Gastrocnemius medialis (tissue), 4 donors: ENCODE measurements at regions not wholly inside any gene's neighbourhood (a gene's known extent, or its start where the extent isn't known, plus 50 kb on each side); places are given as distances from the start of the nearest gene placed in this dataset.
"Not testable (repeated sequence)": the region's sequence is repeated elsewhere in the genome, so short reads cannot be mapped to it uniquely, and the experiment has no call there.

Source experiments
- ATAC-seq, 2 donors: fragments of 150-250 bp; one replicate each; pipeline ENCODE4 v1.9.1; 2016
- DNase-seq, 2 donors: peaks; one replicate each; pipeline ENCODE4 v3.0.0-alpha.2; 2019
- H3K27ac ChIP-seq, 4 donors: fragments of 200-600 bp; sonication (generic); 1 replicate in 1 of 4; 2 replicates in 3 of 4; pipeline ENCODE4 v1.5.1; 2016 to 2018; ENCODE audit warnings: mild to moderate bottlenecking in 2 of 4, moderate library complexity in 1 of 4
- H3K27me3 ChIP-seq, 3 donors: fragments of 200-600 bp; sonication (generic) in 2 of 3; 1 replicate in 1 of 3; 2 replicates in 2 of 3; pipeline versions ENCODE4 v1.5.1 to v1.6.0; 2016 to 2019; ENCODE audit warnings: mild to moderate bottlenecking in 1 of 3, moderate library complexity in 1 of 3
- H3K36me3 ChIP-seq, 2 donors: fragments of 200-600 bp; sonication (generic) in 1 of 2; one replicate each; pipeline ENCODE4 v1.5.1; 2017 to 2018
- H3K4me1 ChIP-seq, 2 donors: fragments of 200-600 bp; sonication (generic) in 1 of 2; one replicate each; pipeline ENCODE4 v1.5.1; 2016 to 2017; ENCODE audit warnings: mild to moderate bottlenecking in 2 of 2
- H3K4me3 ChIP-seq, 4 donors: fragments of 200-600 bp; sonication (generic) in 3 of 4; 1 replicate in 1 of 4; 2 replicates in 3 of 4; pipeline ENCODE4 v1.5.1; 2016 to 2019; ENCODE audit warnings: mild to moderate bottlenecking in 2 of 4
- H3K9me3 ChIP-seq, 3 donors: fragments of 200-600 bp; sonication (generic) in 2 of 3; 1 replicate in 1 of 3; 2 replicates in 2 of 3; pipeline ENCODE4 v1.5.1; 2016 to 2019
- CTCF ChIP-seq, 5 experiments: fragments of 450-650 bp in 3 of 5; fragments of 200-600 bp in 2 of 5; sonication (generic) in 2 of 5; IDR thresholded peaks in 4 of 5; conservative IDR thresholded peaks in 1 of 5; 1 replicate in 4 of 5; 2 replicates in 1 of 5; pipeline ENCODE4 v1.5.1; 2016 to 2019; ENCODE audit warnings: antibody characterized with exemption in 5 of 5, mild to moderate bottlenecking in 3 of 5, moderate library complexity in 3 of 5
- POLR2A ChIP-seq, 2 donors: fragments of 450-650 bp; IDR thresholded peaks; one replicate each; pipeline ENCODE4 v1.6.1; 2017; ENCODE audit warnings: antibody characterized with exemption in 2 of 2, mild to moderate bottlenecking in 2 of 2, moderate library complexity in 2 of 2
- in situ Hi-C, 4 donors: fragments of 200-750 bp; cut with MboI; loops; one replicate each; pipeline versions ENCODE4 v1.15.0 to v1.8.0; 2017; ENCODE audit warnings: low sequenced_read_pairs in 4 of 4
- intact Hi-C: fragments of 100-400 bp; cut with DNase I; formaldehyde crosslinking; loops from one replicate; pipeline ENCODE4 v1.15.1; 2023; ENCODE audit warnings: low total_unique reads

- Histone ChIP-seq H3K4me1 (no peaks in the 10 kb centered on the region), H3K27me3 (no peaks in the 10 kb centered on the region), H3K9me3 (no peaks in the 10 kb centered on the region), H3K4me3 (no peak overlapping the region), H3K27ac (no peak overlapping the region), H3K36me3 (no peaks in the 10 kb centered on the region)
- DNase-seq (no peak), ATAC-seq (no peak)
- intact Hi-C loops, result no loop called here
- TF ChIP-seq POLR2A (IDR thresholded peaks at IDR 0.05) (no peak), CTCF (IDR thresholded peaks at IDR 0.05 in 4 of 5, conservative IDR thresholded peaks at IDR 0.05 in 1 of 5) (no peak)
- in situ Hi-C loops, result no loop called here
Observed at GRCh38 chr13:90943946-90944345, 403.5 kb upstream of the MIR17HG start.

GRCh38 chr13:90945146-90945545 lies 402.3 kb upstream of the MIR17HG start:
- in situ Hi-C loops, ATAC-seq, H3K4me1 ChIP-seq, H3K27ac ChIP-seq, intact Hi-C loops, H3K36me3 ChIP-seq, H3K9me3 ChIP-seq, H3K4me3 ChIP-seq, DNase-seq, H3K27me3 ChIP-seq: not testable (repeated sequence)

GRCh38 chr13:90946125-90946524 lies 401.4 kb upstream of the MIR17HG start:
- H3K9me3 ChIP-seq, H3K27ac ChIP-seq, DNase-seq, H3K4me1 ChIP-seq, in situ Hi-C loops, H3K36me3 ChIP-seq, intact Hi-C loops, ATAC-seq, H3K4me3 ChIP-seq, H3K27me3 ChIP-seq: not testable (repeated sequence)

GRCh38 chr13:90947976-90948375 lies 399.5 kb upstream of the MIR17HG start:
- H3K4me1 ChIP-seq, result no peaks in the 10 kb centered on the region
- H3K4me3 ChIP-seq, result no peak overlapping the region
- DNase-seq, result no peak
- in situ Hi-C loops, result no loop called here
- intact Hi-C loops, result no loop called here
- no peak overlapping the region for H3K27ac ChIP-seq
- no peaks in the 10 kb centered on the region for H3K36me3 ChIP-seq
- no peaks in the 10 kb centered on the region for H3K9me3 ChIP-seq
- ATAC-seq, result no peak
- TF ChIP-seq CTCF (IDR thresholded peaks at IDR 0.05 in 4 of 5, conservative IDR thresholded peaks at IDR 0.05 in 1 of 5) (no peak), POLR2A (IDR thresholded peaks at IDR 0.05) (no peak)
- no peaks in the 10 kb centered on the region for H3K27me3 ChIP-seq

GRCh38 chr13:90950160-90950559 lies 397.3 kb upstream of the MIR17HG start:
- ATAC-seq, result no peak
- in situ Hi-C loops (no loop called here), intact Hi-C loops (no loop called here)

More at GRCh38 chr13:90950160-90950559, 397.3 kb upstream of the MIR17HG start:
- H3K9me3 ChIP-seq, result no peaks in the 10 kb centered on the region
- no peak overlapping the region for H3K27ac ChIP-seq
- no peak overlapping the region for H3K4me3 ChIP-seq
- H3K27me3 ChIP-seq, result no peaks in the 10 kb centered on the region
- no peak for TF ChIP-seq CTCF (IDR thresholded peaks at IDR 0.05 in 4 of 5, conservative IDR thresholded peaks at IDR 0.05 in 1 of 5)
- no peak for TF ChIP-seq POLR2A (IDR thresholded peaks at IDR 0.05)
- no peaks in the 10 kb centered on the region for H3K4me1 ChIP-seq
- no peak for DNase-seq
- no peaks in the 10 kb centered on the region for H3K36me3 ChIP-seq
